ENCODE measurements at regions not wholly inside any gene's neighbourhood (a gene's known extent, or its start where the extent isn't known, plus 50 kb on each side); places are given as distances from the start of the nearest gene placed in this dataset.
"Not testable (repeated sequence)": the region's sequence is repeated elsewhere in the genome, so short reads cannot be mapped to it uniquely, and the experiment has no call there.

GRCh38 chr7:152594801-152595200 is 81.1 kb downstream of the XRCC2 start:
- peak overlapping the region; percentile 15 for H4K91ac ChIP-seq (ENCODE audit: low read length)
- no peak overlapping the region for H3K4ac ChIP-seq (ENCODE audit: low read depth in 1 of 2, low read length in 2 of 2)
- H3K79me1 ChIP-seq (replicated peaks; ENCODE audit: low read length, poor library complexity, severe bottlenecking), result no peaks in the 10 kb centered on the region
- no peak overlapping the region for H3K14ac ChIP-seq (ENCODE audit: low read length in 2 of 2)
- H3K18ac ChIP-seq (ENCODE audit: low read depth in 1 of 2, low read length in 2 of 2), result no peak overlapping the region
- 94% methylated on average over 8 of the region's 9 CpGs for WGBS
- H2AFZ ChIP-seq (ENCODE audit: low read depth, low read length), result no peak overlapping the region
- no peaks in the 10 kb centered on the region for H3K4me1 ChIP-seq (ENCODE audit: control insufficient read depth, insufficient read depth, low read depth, low read length)
- H3K9me3 ChIP-seq (ENCODE audit: control insufficient read depth, low read length), result no peaks in the 10 kb centered on the region
- H3K23ac ChIP-seq (ENCODE audit: low read length in 2 of 2), result no peak overlapping the region
- no peak overlapping the region for H2BK120ac ChIP-seq (ENCODE audit: low read depth, low read length)
- no peaks in the 10 kb centered on the region for H3K36me3 ChIP-seq (ENCODE audit: control insufficient read depth in 1 of 2, insufficient read depth in 2 of 2, low read depth in 1 of 2, low read length in 2 of 2)
- H2AK5ac ChIP-seq (ENCODE audit: low read length, severe bottlenecking), result no peak overlapping the region
- no peak overlapping the region for H3K27ac ChIP-seq (ENCODE audit: low read length, poor library complexity, severe bottlenecking)
- no peak overlapping the region for H3K9ac ChIP-seq (ENCODE audit: low read length)
- no peak overlapping the region for H3K4me3 ChIP-seq (ENCODE audit: insufficient read depth in 1 of 2, low read depth in 1 of 2, low read length in 2 of 2)
- no peak for DNase-seq
- H4K8ac ChIP-seq (ENCODE audit: low read length), result no peak overlapping the region
- H3K27me3 ChIP-seq (ENCODE audit: control insufficient read depth in 1 of 2, insufficient read depth in 1 of 2, low read length in 2 of 2), result no peaks in the 10 kb centered on the region
- no peak overlapping the region for H2BK5ac ChIP-seq (ENCODE audit: low read depth, low read length, poor library complexity, severe bottlenecking)
- H2BK15ac ChIP-seq (ENCODE audit: low read depth, poor library complexity, severe bottlenecking), result no peak overlapping the region
- H3K4me2 ChIP-seq (ENCODE audit: low read length, poor library complexity, severe bottlenecking), result no peak overlapping the region
- no peak overlapping the region for H2BK12ac ChIP-seq (ENCODE audit: low read length in 2 of 2)

- Histone ChIP-seq H3K18ac (ENCODE audit: low read depth in 1 of 2, low read length in 2 of 2) (no peak overlapping the region), H4K8ac (ENCODE audit: low read length) (no peak overlapping the region), H2BK5ac (ENCODE audit: low read depth, low read length, poor library complexity, severe bottlenecking) (no peak overlapping the region), H2BK12ac (ENCODE audit: low read length in 2 of 2) (no peak overlapping the region), H3K4me1 (ENCODE audit: control insufficient read depth, insufficient read depth, low read depth, low read length) (no peaks in the 10 kb centered on the region), H3K14ac (ENCODE audit: low read length in 2 of 2) (no peak overlapping the region), H2AFZ (ENCODE audit: low read depth, low read length) (no peak overlapping the region), H3K79me1 (replicated peaks; ENCODE audit: low read length, poor library complexity, severe bottlenecking) (no peaks in the 10 kb centered on the region), H3K27ac (ENCODE audit: low read length, poor library complexity, severe bottlenecking) (no peak overlapping the region), H4K91ac (ENCODE audit: low read length) (no peak overlapping the region), H2BK15ac (ENCODE audit: low read depth, poor library complexity, severe bottlenecking) (no peak overlapping the region), H2AK5ac (ENCODE audit: low read length, severe bottlenecking) (no peak overlapping the region), H3K23ac (ENCODE audit: low read length in 2 of 2) (no peak overlapping the region), H3K9ac (ENCODE audit: low read length) (no peak overlapping the region), H2BK120ac (ENCODE audit: low read depth, low read length) (no peak overlapping the region), H3K9me3 (ENCODE audit: control insufficient read depth, low read length) (no peaks in the 10 kb centered on the region), H3K36me3 (ENCODE audit: control insufficient read depth in 1 of 2, insufficient read depth in 2 of 2, low read depth in 1 of 2, low read length in 2 of 2) (no peaks in the 10 kb centered on the region), H3K27me3 (ENCODE audit: control insufficient read depth in 1 of 2, insufficient read depth in 1 of 2, low read length in 2 of 2) (no peaks in the 10 kb centered on the region), H3K4me3 (ENCODE audit: insufficient read depth in 1 of 2, low read depth in 1 of 2, low read length in 2 of 2) (no peak overlapping the region), H3K4ac (ENCODE audit: low read depth in 1 of 2, low read length in 2 of 2) (no peak overlapping the region), H3K4me2 (ENCODE audit: low read length, poor library complexity, severe bottlenecking) (no peak overlapping the region)
- 89% methylated on average over 4 of the region's 4 CpGs for WGBS
- no peak for DNase-seq
Measured at GRCh38 chr7:152591976-152592375, 84.0 kb downstream of the XRCC2 start.

GRCh38 chr7:152590481-152590880 is 85.5 kb downstream of the XRCC2 start:
- Histone ChIP-seq H3K4ac (ENCODE audit: low read depth in 1 of 2, low read length in 2 of 2) (no peak overlapping the region), H3K27me3 (ENCODE audit: control insufficient read depth in 1 of 2, insufficient read depth in 1 of 2, low read length in 2 of 2) (no peaks in the 10 kb centered on the region), H3K79me1 (replicated peaks; ENCODE audit: low read length, poor library complexity, severe bottlenecking) (no peaks in the 10 kb centered on the region), H3K4me1 (ENCODE audit: control insufficient read depth, insufficient read depth, low read depth, low read length) (no peaks in the 10 kb centered on the region), H2BK12ac (ENCODE audit: low read length in 2 of 2) (no peak overlapping the region), H3K9me3 (ENCODE audit: control insufficient read depth, low read length) (no peaks in the 10 kb centered on the region), H2AK5ac (ENCODE audit: low read length, severe bottlenecking) (no peak overlapping the region), H2BK120ac (ENCODE audit: low read depth, low read length) (no peak overlapping the region), H4K91ac (ENCODE audit: low read length) (no peak overlapping the region), H3K14ac (ENCODE audit: low read length in 2 of 2) (no peak overlapping the region), H3K27ac (ENCODE audit: low read length, poor library complexity, severe bottlenecking) (no peak overlapping the region), H3K23ac (ENCODE audit: low read length in 2 of 2) (no peak overlapping the region), H3K9ac (ENCODE audit: low read length) (no peak overlapping the region), H4K8ac (ENCODE audit: low read length) (no peak overlapping the region), H3K4me2 (ENCODE audit: low read length, poor library complexity, severe bottlenecking) (no peak overlapping the region), H3K4me3 (ENCODE audit: insufficient read depth in 1 of 2, low read depth in 1 of 2, low read length in 2 of 2) (no peak overlapping the region), H2AFZ (ENCODE audit: low read depth, low read length) (no peak overlapping the region), H3K18ac (ENCODE audit: low read depth in 1 of 2, low read length in 2 of 2) (no peak overlapping the region), H2BK15ac (ENCODE audit: low read depth, poor library complexity, severe bottlenecking) (no peak overlapping the region), H2BK5ac (ENCODE audit: low read depth, low read length, poor library complexity, severe bottlenecking) (no peak overlapping the region), H3K36me3 (ENCODE audit: control insufficient read depth in 1 of 2, insufficient read depth in 2 of 2, low read depth in 1 of 2, low read length in 2 of 2) (no peaks in the 10 kb centered on the region)
- 92% methylated on average over 6 of the region's 6 CpGs for WGBS
- DNase-seq, result no peak

GRCh38 chr7:152589821-152590220 is 86.1 kb downstream of the XRCC2 start:
- not testable (repeated sequence) for H3K9me3 ChIP-seq (ENCODE audit: control insufficient read depth, low read length); H3K79me1 ChIP-seq (replicated peaks; ENCODE audit: low read length, poor library complexity, severe bottlenecking); H4K8ac ChIP-seq (ENCODE audit: low read length); H3K9ac ChIP-seq (ENCODE audit: low read length); H3K4me2 ChIP-seq (ENCODE audit: low read length, poor library complexity, severe bottlenecking); H2BK12ac ChIP-seq (ENCODE audit: low read length in 2 of 2); H3K23ac ChIP-seq (ENCODE audit: low read length in 2 of 2); H2BK15ac ChIP-seq (ENCODE audit: low read depth, poor library complexity, severe bottlenecking); H3K36me3 ChIP-seq (ENCODE audit: control insufficient read depth in 1 of 2, insufficient read depth in 2 of 2, low read depth in 1 of 2, low read length in 2 of 2); H3K27ac ChIP-seq (ENCODE audit: low read length, poor library complexity, severe bottlenecking); H2BK5ac ChIP-seq (ENCODE audit: low read depth, low read length, poor library complexity, severe bottlenecking); H2AK5ac ChIP-seq (ENCODE audit: low read length, severe bottlenecking); H2AFZ ChIP-seq (ENCODE audit: low read depth, low read length); H3K14ac ChIP-seq (ENCODE audit: low read length in 2 of 2); H3K18ac ChIP-seq (ENCODE audit: low read depth in 1 of 2, low read length in 2 of 2); H3K4me1 ChIP-seq (ENCODE audit: control insufficient read depth, insufficient read depth, low read depth, low read length); DNase-seq; H3K4me3 ChIP-seq (ENCODE audit: insufficient read depth in 1 of 2, low read depth in 1 of 2, low read length in 2 of 2); H3K27me3 ChIP-seq (ENCODE audit: control insufficient read depth in 1 of 2, insufficient read depth in 1 of 2, low read length in 2 of 2); H4K91ac ChIP-seq (ENCODE audit: low read length); H2BK120ac ChIP-seq (ENCODE audit: low read depth, low read length); H3K4ac ChIP-seq (ENCODE audit: low read depth in 1 of 2, low read length in 2 of 2)
- WGBS, result 94% methylated on average over 9 of the region's 9 CpGs

Measured in mesenchymal stem cell (in vitro differentiated cells and primary cell).